B cell (primary cell): ENCODE measurements at regions not wholly inside any gene's neighbourhood (a gene's known extent, or its start where the extent isn't known, plus 50 kb on each side); places are given as distances from the start of the nearest gene placed in this dataset.

ENCODE experiments used
- CTCF ChIP-seq: fragments of 200-600 bp; IDR thresholded peaks from one replicate; pipeline ENCODE4 v1.8.0; 2022; ENCODE audit warnings: antibody characterized with exemption, mild to moderate bottlenecking
- EZH2 ChIP-seq: IDR thresholded peaks from 2 replicates; pipeline ENCODE4 v1.6.1; 2012; ENCODE audit warnings: borderline replicate concordance, low read depth, mild to moderate bottlenecking, moderate library complexity, low read length; ENCODE audit not compliant: insufficient read depth, poor library complexity, severe bottlenecking

- TF ChIP-seq EZH2: no peak
- no peak for TF ChIP-seq CTCF
Measured at GRCh38 chr4:34679228-34679627, 1565.1 kb downstream of the ARAP2 start.
